CD4-positive, alpha-beta T cell (primary cell): ENCODE measurements at regions not wholly inside any gene's neighbourhood (a gene's known extent, or its start where the extent isn't known, plus 50 kb on each side); places are given as distances from the start of the nearest gene placed in this dataset.

ENCODE experiments used
- ATAC-seq: fragments of 200-7000 bp; cut with Tn5 transposase; one replicate; pipeline ENCODE4 v1.10.0; 2022; ENCODE audit warnings: mild to moderate bottlenecking; ENCODE audit not compliant: poor library complexity
- CTCF ChIA-PET: fragments of 350-600 bp; sonication (Branson Sonifier 250); formaldehyde crosslinking; loops from one replicate; lab custom pipeline; 2021; ENCODE audit warnings: antibody characterized with exemption, inconsistent platforms; lab: Charles Lee
- POLR2A ChIA-PET: fragments of 350-600 bp; sonication (Branson Sonifier 250); formaldehyde crosslinking; loops from one replicate; lab custom pipeline; 2021; ENCODE audit warnings: antibody characterized with exemption, inconsistent platforms; lab: Charles Lee
- DNase-seq, 14 experiments: peaks; one replicate each; pipeline ENCODE4 v3.0.0-alpha.2; 2013 to 2020; ENCODE audit warnings: mixed read lengths in 2 of 14
- H3K27ac ChIP-seq, 2 donors: one replicate each; pipeline versions ENCODE4 v1.5.1 to v1.7.0; 2013; ENCODE audit warnings: low read length in 2 of 2, low read depth in 1 of 2, mild to moderate bottlenecking in 1 of 2
- H3K27me3 ChIP-seq, 2 experiments: 1 replicate in 1 of 2; 2 replicates in 1 of 2; pipeline versions ENCODE4 v1.6.1 to v1.7.0; 2013; ENCODE audit warnings: low read length in 2 of 2, control low read depth in 1 of 2, mild to moderate bottlenecking in 1 of 2, moderate library complexity in 1 of 2; ENCODE audit not compliant: insufficient read depth in 2 of 2, control insufficient read depth in 1 of 2
- H3K36me3 ChIP-seq: one replicate; pipeline ENCODE4 v1.6.1; 2013; ENCODE audit warnings: low read length, control low read depth; ENCODE audit not compliant: insufficient read depth
- H3K4me1 ChIP-seq: one replicate; pipeline ENCODE4 v1.6.1; 2013; ENCODE audit warnings: low read length, control low read depth; ENCODE audit not compliant: insufficient read depth
- H3K4me3 ChIP-seq: one replicate; pipeline ENCODE4 v1.5.1; 2013; ENCODE audit warnings: mild to moderate bottlenecking, low read length, moderate library complexity
- H3K9me3 ChIP-seq, 2 experiments: 1 replicate in 1 of 2; 2 replicates in 1 of 2; pipeline versions ENCODE4 v1.6.1 to v1.7.0; 2013; ENCODE audit warnings: low read length in 2 of 2, mild to moderate bottlenecking in 2 of 2, control low read depth in 1 of 2, moderate library complexity in 1 of 2; ENCODE audit not compliant: control insufficient read depth in 1 of 2, insufficient read depth in 1 of 2
- H3K27ac Mint-ChIP-seq: one replicate; pipeline ENCODE4 v1.8.0; 2020; ENCODE audit warnings: mixed read lengths
- H3K27me3 Mint-ChIP-seq: one replicate; pipeline ENCODE4 v1.8.0; 2021; ENCODE audit warnings: mixed read lengths
- H3K36me3 Mint-ChIP-seq: one replicate; pipeline ENCODE4 v1.8.0; 2021; ENCODE audit warnings: low read depth, mixed read lengths
- H3K4me1 Mint-ChIP-seq: one replicate; pipeline ENCODE4 v1.8.0; 2021; ENCODE audit warnings: low read depth, mixed read lengths
- H3K4me3 Mint-ChIP-seq: one replicate; pipeline ENCODE4 v1.8.0; 2020; ENCODE audit warnings: mild to moderate bottlenecking, mixed read lengths
- H3K9me3 Mint-ChIP-seq: one replicate; pipeline ENCODE4 v1.8.0; 2020; ENCODE audit warnings: mixed read lengths
- CTCF ChIP-seq: fragments of 200-600 bp; IDR thresholded peaks from one replicate; pipeline ENCODE4 v1.8.0; 2022; ENCODE audit warnings: antibody characterized with exemption, mild to moderate bottlenecking
- intact Hi-C, 2 experiments: fragments of 100-400 bp; cut with DNase I in 1 of 2; cut with micrococcal nuclease in 1 of 2; formaldehyde crosslinking; loops; one replicate each; pipeline versions ENCODE4 v1.15.1 to v1.9.0; 2023 to 2025; cut with DNase I, micrococcal nuclease

GRCh38 chr4:184318852-184319251, 101.2 kb upstream of the ENPP6 start:
- H3K27me3 Mint-ChIP-seq = no peaks in the 10 kb centered on the region
- H3K27ac ChIP-seq = no peak overlapping the region
- H3K9me3 ChIP-seq = no peaks in the 10 kb centered on the region
- H3K27ac Mint-ChIP-seq = no peak overlapping the region
- intact Hi-C loops = no loop called here
- H3K4me3 ChIP-seq = no peak overlapping the region
- H3K4me1 Mint-ChIP-seq = no peaks in the 10 kb centered on the region
- POLR2A ChIA-PET = interaction anchor here (0.6 kb wide), 1 partner anchor 34 kb away, joined by 3 read pairs; no protein-coding TSS in a partner anchor
- no peaks in the 10 kb centered on the region for H3K36me3 ChIP-seq
- no peak for ATAC-seq
- H3K36me3 Mint-ChIP-seq = no peaks in the 10 kb centered on the region
- no peak overlapping the region for H3K4me3 Mint-ChIP-seq
- CTCF ChIA-PET = no interaction called here
- DNase-seq = no peak
- H3K27me3 ChIP-seq = no peaks in the 10 kb centered on the region
- no peaks in the 10 kb centered on the region for H3K9me3 Mint-ChIP-seq
- TF ChIP-seq CTCF = no peak
- H3K4me1 ChIP-seq = peaks cover 3% of the 10 kb centered on the region

- no peak overlapping the region for H3K27ac ChIP-seq
Measured at GRCh38 chr4:184317234-184317918, 99.7 kb upstream of the ENPP6 start.

GRCh38 chr4:184316821-184317220, 99.1 kb upstream of the ENPP6 start:
- H3K9me3 Mint-ChIP-seq = no peaks in the 10 kb centered on the region
- ChIA-PET CTCF (no interaction called here), POLR2A (no interaction called here)
- no peaks in the 10 kb centered on the region for H3K4me1 Mint-ChIP-seq
- H3K27me3 Mint-ChIP-seq = no peaks in the 10 kb centered on the region
- intact Hi-C loops = no loop called here
- no peak for TF ChIP-seq CTCF
- no peaks in the 10 kb centered on the region for H3K9me3 ChIP-seq
- DNase-seq = no peak
- ATAC-seq = no peak
- no peak overlapping the region for H3K4me3 Mint-ChIP-seq
- H3K27ac Mint-ChIP-seq = no peak overlapping the region
- no peak overlapping the region for H3K27ac ChIP-seq
- H3K4me1 ChIP-seq = peaks cover 3% of the 10 kb centered on the region
- no peaks in the 10 kb centered on the region for H3K27me3 ChIP-seq
- no peak overlapping the region for H3K4me3 ChIP-seq
- H3K36me3 ChIP-seq = no peaks in the 10 kb centered on the region
- no peaks in the 10 kb centered on the region for H3K36me3 Mint-ChIP-seq

More at GRCh38 chr4:184317234-184317918, 99.7 kb upstream of the ENPP6 start:
- no peaks in the 10 kb centered on the region for H3K27me3 Mint-ChIP-seq
- no peaks in the 10 kb centered on the region for H3K36me3 ChIP-seq
- H3K9me3 Mint-ChIP-seq = no peaks in the 10 kb centered on the region
- no peaks in the 10 kb centered on the region for H3K9me3 ChIP-seq
- ATAC-seq (no peak), DNase-seq (no peak)
- H3K27me3 ChIP-seq = no peaks in the 10 kb centered on the region
- H3K36me3 Mint-ChIP-seq = no peaks in the 10 kb centered on the region
- H3K27ac Mint-ChIP-seq = no peak overlapping the region
- POLR2A ChIA-PET = no interaction called here
- no peak for TF ChIP-seq CTCF
- no peak overlapping the region for H3K4me3 ChIP-seq
- intact Hi-C loops = no loop called here
- CTCF ChIA-PET = no interaction called here
- H3K4me1 Mint-ChIP-seq = no peaks in the 10 kb centered on the region
- no peak overlapping the region for H3K4me3 Mint-ChIP-seq
- peaks cover 3% of the 10 kb centered on the region for H3K4me1 ChIP-seq
